Prostate gland (tissue), 2 donors: ENCODE measurements at regions not wholly inside any gene's neighbourhood (a gene's known extent, or its start where the extent isn't known, plus 50 kb on each side); places are given as distances from the start of the nearest gene placed in this dataset.

Experiments
- POLR2A ChIP-seq: fragments of 450-650 bp; IDR thresholded peaks from one replicate; pipeline ENCODE4 v1.6.1; 2016; ENCODE audit warnings: antibody characterized with exemption, mild to moderate bottlenecking
- POLR2AphosphoS5 ChIP-seq: sonication (generic); formaldehyde crosslinking; IDR thresholded peaks from one replicate; pipeline ENCODE4 v1.6.1; 2017; ENCODE audit warnings: antibody characterized with exemption
- TF ChIP-seq, protein P1 (sequence below), 4 experiments: fragments of 200-600 bp in 2 of 4; fragments of 450-650 bp in 2 of 4; sonication (generic) in 2 of 4; IDR thresholded peaks; 1 replicate in 3 of 4; 2 replicates in 1 of 4; pipeline ENCODE4 v1.5.1; 2016 to 2019; ENCODE audit warnings: antibody characterized with exemption in 4 of 4, mild to moderate bottlenecking in 2 of 4, moderate library complexity in 2 of 4

DNA sequence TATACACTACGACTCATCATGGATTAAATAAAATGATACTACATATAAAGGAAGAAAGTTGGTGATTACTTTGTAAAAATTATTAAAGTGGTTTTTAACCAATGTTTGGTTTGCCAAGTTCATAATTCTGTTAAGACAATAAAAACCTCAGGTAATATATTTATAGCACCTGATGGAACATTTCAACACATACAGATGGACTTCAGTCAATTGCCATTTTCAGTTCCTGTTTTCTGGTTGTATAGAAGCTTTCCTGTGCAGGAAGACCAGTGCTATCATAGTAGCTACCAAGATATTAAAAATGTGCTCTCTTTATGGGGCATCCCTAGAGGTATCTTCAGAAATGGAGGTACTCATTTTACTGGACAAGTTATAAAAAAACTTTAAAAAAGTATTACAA lies 1686.4 kb downstream of the GRIK2 start:
- TF ChIP-seq POLR2A (no peak), POLR2AphosphoS5 (no peak)
- TF ChIP-seq, protein P1, sequence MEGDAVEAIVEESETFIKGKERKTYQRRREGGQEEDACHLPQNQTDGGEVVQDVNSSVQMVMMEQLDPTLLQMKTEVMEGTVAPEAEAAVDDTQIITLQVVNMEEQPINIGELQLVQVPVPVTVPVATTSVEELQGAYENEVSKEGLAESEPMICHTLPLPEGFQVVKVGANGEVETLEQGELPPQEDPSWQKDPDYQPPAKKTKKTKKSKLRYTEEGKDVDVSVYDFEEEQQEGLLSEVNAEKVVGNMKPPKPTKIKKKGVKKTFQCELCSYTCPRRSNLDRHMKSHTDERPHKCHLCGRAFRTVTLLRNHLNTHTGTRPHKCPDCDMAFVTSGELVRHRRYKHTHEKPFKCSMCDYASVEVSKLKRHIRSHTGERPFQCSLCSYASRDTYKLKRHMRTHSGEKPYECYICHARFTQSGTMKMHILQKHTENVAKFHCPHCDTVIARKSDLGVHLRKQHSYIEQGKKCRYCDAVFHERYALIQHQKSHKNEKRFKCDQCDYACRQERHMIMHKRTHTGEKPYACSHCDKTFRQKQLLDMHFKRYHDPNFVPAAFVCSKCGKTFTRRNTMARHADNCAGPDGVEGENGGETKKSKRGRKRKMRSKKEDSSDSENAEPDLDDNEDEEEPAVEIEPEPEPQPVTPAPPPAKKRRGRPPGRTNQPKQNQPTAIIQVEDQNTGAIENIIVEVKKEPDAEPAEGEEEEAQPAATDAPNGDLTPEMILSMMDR (IDR thresholded peaks at IDR 0.05), result no peak
